ENCODE measurements at regions not wholly inside any gene's neighbourhood (a gene's known extent, or its start where the extent isn't known, plus 50 kb on each side); places are given as distances from the start of the nearest gene placed in this dataset.

DNA sequence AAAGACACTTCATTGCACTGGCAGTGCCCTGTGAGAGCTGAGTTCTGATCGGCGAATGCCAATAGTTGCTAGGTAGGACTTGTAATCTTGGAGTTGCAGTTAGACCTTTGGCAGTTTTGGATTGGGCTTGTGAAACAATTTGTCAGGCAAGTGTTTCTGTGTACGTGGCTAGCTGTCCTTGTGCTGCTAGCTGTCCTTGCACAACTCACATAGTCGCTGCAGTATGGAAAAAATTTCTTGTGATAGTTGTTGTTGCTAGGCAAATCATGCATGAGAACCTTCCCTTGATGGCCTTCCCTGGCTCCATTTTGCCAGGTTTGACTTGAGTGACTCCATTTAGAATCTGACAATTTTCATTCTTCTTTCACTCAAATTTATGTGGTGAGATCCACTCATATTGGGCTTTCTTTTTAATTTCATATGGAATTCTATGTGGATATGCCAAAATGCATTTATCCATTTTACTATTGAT, 140.7 kb downstream of the APIP start:
- TF ChIP-seq BRCA1 (IDR thresholded peaks at IDR 0.05; ENCODE audit: low read depth, low read length) (no peak), TAF1 (IDR thresholded peaks at IDR 0.05; ENCODE audit: low read depth, low read length) (no peak), CBX5 (IDR thresholded peaks at IDR 0.05; ENCODE audit: low read depth, low read length) (no peak), BCL11A (IDR thresholded peaks at IDR 0.05; ENCODE audit: low read depth in 2 of 2, low read length in 2 of 2) (no peak), KDM5A (IDR thresholded peaks at IDR 0.05; ENCODE audit: low read length) (no peak), GABPA (IDR thresholded peaks at IDR 0.05; ENCODE audit: borderline replicate concordance, insufficient read depth, low read length) (no peak), BACH1 (IDR thresholded peaks at IDR 0.05; ENCODE audit: low read length) (no peak), JUND (IDR thresholded peaks at IDR 0.05; ENCODE audit: low read length) (no peak), CREB1 (IDR thresholded peaks at IDR 0.05) (no peak), CEBPB (IDR thresholded peaks at IDR 0.05; ENCODE audit: low read depth, low read length) (no peak), GTF2F1 (IDR thresholded peaks at IDR 0.05; ENCODE audit: borderline replicate concordance, low read depth, low read length) (no peak)
- no peaks in the 10 kb centered on the region for H4K20me1 ChIP-seq (replicated peaks in 1 of 2; ENCODE audit: control insufficient read depth in 1 of 2, insufficient read depth in 2 of 2, low read length in 2 of 2)
- H3K14ac ChIP-seq (ENCODE audit: insufficient read length), result no peak overlapping the region
- H3K79me1 ChIP-seq (ENCODE audit: low read depth, low read length), result no peaks in the 10 kb centered on the region
- no peaks in the 10 kb centered on the region for H3K36me3 ChIP-seq (ENCODE audit: control insufficient read depth in 2 of 4, insufficient read depth in 4 of 4, low read length in 3 of 4)
- no peak overlapping the region for H2BK12ac ChIP-seq (ENCODE audit: low read depth, low read length)
- FAIRE-seq, result no peak
- no peaks in the 10 kb centered on the region for H3K4me1 ChIP-seq (replicated peaks in 1 of 4; ENCODE audit: control insufficient read depth in 3 of 4, insufficient read depth in 4 of 4, low read length in 3 of 4)
- ChIA-PET CTCF (ENCODE audit: partially characterized antibody) (interaction anchor here (0.7 kb wide), 1 partner anchor 780 kb away, joined by 3 read pairs; no protein-coding TSS in a partner anchor), POLR2A (ENCODE audit: partially characterized antibody) (no interaction called here)
- no peaks in the 10 kb centered on the region for H3K27me3 ChIP-seq (replicated peaks in 1 of 4; ENCODE audit: control insufficient read depth in 3 of 4, extremely low read depth in 1 of 4, insufficient read depth in 3 of 4, low read length in 3 of 4)
- no peaks in the 10 kb centered on the region for H3K23me2 ChIP-seq (ENCODE audit: low read depth, low read length)
- DNase-seq (ENCODE audit: low read depth in 1 of 2, low spot score in 2 of 2), result no peak
- H4K8ac ChIP-seq (ENCODE audit: extremely low read depth, insufficient read depth, low read length), result no peak overlapping the region
- H4K91ac ChIP-seq (replicated peaks; ENCODE audit: insufficient read length, low read length), result no peak overlapping the region
- H2BK5ac ChIP-seq (ENCODE audit: low read depth, low read length), result no peak overlapping the region
- H3K4ac ChIP-seq (replicated peaks; ENCODE audit: insufficient read length, low read depth, low read length), result no peak overlapping the region
- no peak overlapping the region for H3K23ac ChIP-seq (ENCODE audit: insufficient read length)
- no peak overlapping the region for H4K5ac ChIP-seq (ENCODE audit: insufficient read length, low read depth, low read length)
- no peak overlapping the region for H2AK5ac ChIP-seq (ENCODE audit: low read depth, low read length)
- H3K56ac ChIP-seq (replicated peaks; ENCODE audit: insufficient read length, low read depth, low read length), result no peak overlapping the region
- H2AFZ ChIP-seq (ENCODE audit: low read length), result no peak overlapping the region
- H2BK20ac ChIP-seq (ENCODE audit: low read length), result no peak overlapping the region
- no peak overlapping the region for H3K27ac ChIP-seq (ENCODE audit: low read depth, low read length)
- no peak overlapping the region for H3K9ac ChIP-seq (replicated peaks in 1 of 4; ENCODE audit: extremely low read depth in 1 of 4, low read depth in 3 of 4, low read length in 3 of 4)
- H3K18ac ChIP-seq (ENCODE audit: extremely low read depth, low read length), result no peak overlapping the region
- no peak overlapping the region for H2BK15ac ChIP-seq (ENCODE audit: low read length)
- H3K4me3 ChIP-seq (ENCODE audit: extremely low read depth in 1 of 4, insufficient read depth in 2 of 4, low read depth in 3 of 4, low read length in 4 of 4), result no peak overlapping the region
- H3K4me2 ChIP-seq (ENCODE audit: insufficient read depth in 1 of 2, low read depth in 2 of 2, low read length in 2 of 2), result no peak overlapping the region
- WGBS, 2 experiments (ENCODE audit: extremely low coverage in 1 of 2, insufficient coverage in 1 of 2, insufficient read length in 1 of 2, insufficient replicate concordance in 2 of 2, low coverage in 1 of 2, low lambda C conversion rate in 2 of 2, missing lambda C conversion rate in 1 of 2), result 95% methylated on average over 4 of the region's 4 CpGs; no CpG with 5 or more reads in 1 of the 2 experiments
- no peak overlapping the region for H2BK120ac ChIP-seq (replicated peaks; ENCODE audit: low read depth, low read length)
- H3K9me3 ChIP-seq (ENCODE audit: insufficient read depth in 2 of 2, low read depth in 1 of 2, low read length in 1 of 2), result no peaks in the 10 kb centered on the region
- H3K79me2 ChIP-seq (ENCODE audit: control insufficient read depth in 1 of 2, insufficient read depth in 2 of 2, low read length in 2 of 2), result no peaks in the 10 kb centered on the region

Data from H1 (cell line).